Peyer's patch (tissue), 4 donors: ENCODE measurements at regions not wholly inside any gene's neighbourhood (a gene's known extent, or its start where the extent isn't known, plus 50 kb on each side); places are given as distances from the start of the nearest gene placed in this dataset.

Experiments used
- CTCF ChIP-seq, 6 experiments: fragments of 450-650 bp in 4 of 6; fragments of 200-600 bp in 2 of 6; sonication (generic) in 1 of 6; IDR thresholded peaks; one replicate each; pipeline ENCODE4 v1.5.1; 2017 to 2019; ENCODE audit warnings: antibody characterized with exemption in 6 of 6, mild to moderate bottlenecking in 3 of 6, moderate library complexity in 1 of 6
- POLR2A ChIP-seq, 2 donors: fragments of 450-650 bp; IDR thresholded peaks; one replicate each; pipeline ENCODE4 v1.5.1; 2017; ENCODE audit warnings: antibody characterized with exemption in 2 of 2, mild to moderate bottlenecking in 2 of 2, moderate library complexity in 2 of 2

GRCh38 chrX:122046815-122047214 lies 999.4 kb downstream of the GLUD2 start:
- TF ChIP-seq CTCF (IDR thresholded peaks at IDR 0.05), result no peak
- TF ChIP-seq POLR2A (IDR thresholded peaks at IDR 0.05), result no peak
